Right hindlimb (tissue), 1 donor: ENCODE measurements at regions not wholly inside any gene's neighbourhood (a gene's known extent, or its start where the extent isn't known, plus 50 kb on each side); places are given as distances from the start of the nearest gene placed in this dataset.
"Not testable (repeated sequence)": the region's sequence is repeated elsewhere in the genome, so short reads cannot be mapped to it uniquely, and the experiment has no call there.

Experiments
- DNase-seq: peaks from one replicate; pipeline ENCODE4 v3.0.0-alpha.2; 2018

DNA sequence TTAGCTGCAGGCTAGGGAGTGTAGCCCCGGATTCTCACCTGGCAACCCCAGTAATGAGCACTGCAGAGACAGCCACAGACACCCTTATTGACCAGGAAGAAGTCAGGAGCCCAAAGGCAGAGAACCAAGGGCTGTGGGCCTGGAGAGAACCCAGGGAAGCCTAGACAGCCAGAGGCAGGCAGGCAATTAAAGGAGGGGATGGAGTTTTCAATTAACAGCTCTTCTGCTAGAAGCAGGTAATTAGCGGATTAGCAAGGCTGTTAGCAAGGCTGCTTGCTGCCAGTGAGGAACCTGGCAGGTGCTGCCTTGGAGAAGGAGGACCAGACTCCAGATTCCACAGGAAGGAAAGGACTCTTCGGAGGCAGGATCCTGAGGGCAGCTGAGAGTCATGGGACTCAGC, 176.1 kb downstream of the TRIM43 start:
- DNase-seq: not testable (repeated sequence)

DNA sequence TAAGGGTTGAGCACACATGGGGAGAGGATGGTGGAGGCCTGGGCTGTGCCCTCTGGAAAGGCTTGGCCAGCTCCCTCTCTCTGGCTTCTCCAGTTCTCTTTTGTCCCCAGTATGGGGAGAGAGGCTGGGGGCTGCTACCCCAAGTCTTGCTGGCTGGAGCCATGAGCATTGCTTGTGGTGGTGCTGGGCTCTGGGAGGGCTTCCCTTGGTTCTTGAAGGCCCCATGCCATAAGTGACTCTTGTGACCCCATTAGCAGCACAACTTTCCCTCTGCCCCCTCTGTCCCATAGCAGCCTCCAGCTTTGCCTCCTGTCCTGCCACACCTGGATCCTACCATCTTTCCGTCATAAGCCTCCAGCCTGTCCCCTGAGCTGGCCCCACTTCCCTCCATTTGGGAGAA, 177.5 kb downstream of the TRIM43 start:
- not testable (repeated sequence) for DNase-seq

DNA sequence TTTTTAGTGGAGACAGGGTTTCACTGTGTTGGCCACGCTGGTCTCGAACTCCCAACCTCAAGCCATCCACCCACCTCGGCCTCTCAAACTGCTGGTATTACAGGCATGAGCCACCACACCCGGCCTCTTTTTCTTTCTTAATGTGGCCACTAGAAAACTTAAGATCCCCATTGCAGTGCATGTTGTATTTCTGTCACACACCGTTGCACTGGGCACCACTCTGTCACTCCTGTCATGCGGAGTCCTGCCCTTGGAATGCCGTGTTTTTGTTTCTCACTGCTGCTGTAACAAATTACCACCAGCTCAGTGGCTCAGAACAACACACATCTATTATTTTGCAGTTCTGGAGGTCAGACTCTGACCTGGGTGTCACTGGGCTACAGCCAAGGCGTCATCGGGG, 178.9 kb downstream of the TRIM43 start:
- not testable (repeated sequence) for DNase-seq

DNA sequence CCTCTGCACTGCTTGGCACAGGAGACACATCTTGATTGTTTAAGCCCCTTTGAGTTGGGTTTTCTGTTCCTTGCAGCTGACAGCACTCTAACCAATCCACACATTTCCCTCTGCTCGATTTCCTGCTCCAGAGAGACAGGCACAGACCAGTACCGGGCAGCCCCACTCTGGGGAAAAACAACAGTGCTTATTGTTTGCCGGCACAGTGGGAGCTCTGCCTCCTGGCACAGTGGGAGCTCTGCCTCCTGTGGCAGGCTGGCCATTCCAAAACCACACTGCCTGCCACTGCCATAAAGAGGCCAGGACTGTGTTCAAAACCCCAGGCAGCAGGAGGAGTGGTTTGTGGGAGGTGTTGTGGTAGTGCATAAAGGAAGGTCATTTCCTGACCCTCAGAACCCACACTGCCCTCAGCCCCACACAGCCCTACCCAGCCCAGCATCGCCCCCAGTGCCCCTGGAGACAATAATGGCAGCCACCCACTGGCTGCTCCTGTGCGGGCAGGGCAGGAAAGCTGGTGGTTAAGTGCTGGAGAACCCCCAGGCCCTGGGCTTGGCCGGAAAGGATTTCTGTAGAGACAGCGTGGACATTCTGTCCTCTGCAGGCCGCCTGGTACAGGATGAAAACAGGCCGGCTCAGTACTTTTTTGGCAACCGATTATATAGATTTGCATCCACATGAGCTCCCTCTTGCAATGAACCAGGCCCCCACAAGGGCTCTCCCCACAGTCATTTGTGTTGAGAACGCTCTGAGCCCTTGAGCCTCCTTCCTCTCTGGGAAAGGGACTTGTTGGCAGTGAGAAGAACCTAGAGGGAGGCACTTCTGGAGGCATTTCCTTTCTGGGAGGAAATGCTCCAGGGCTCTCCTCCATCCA, 182.8 kb downstream of the TRIM43 start:
- not testable (repeated sequence) for DNase-seq

DNA sequence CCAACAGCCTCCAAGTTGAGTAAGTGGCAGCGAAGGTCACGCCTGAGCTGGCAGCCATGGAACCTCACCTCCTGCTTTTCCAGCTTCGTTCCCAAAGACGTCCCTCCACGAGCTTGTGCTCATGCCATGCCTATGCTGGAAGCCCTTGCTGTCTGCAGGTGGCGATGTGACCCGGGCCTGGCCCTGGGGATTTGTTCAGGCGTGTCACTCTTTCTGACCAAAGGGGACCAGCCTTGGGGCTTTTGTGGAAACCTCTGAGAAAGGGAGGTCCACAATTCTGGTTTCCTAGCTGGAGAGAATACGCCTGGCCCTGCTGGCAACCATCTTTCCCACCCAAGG, 183.4 kb downstream of the TRIM43 start:
- not testable (repeated sequence) for DNase-seq
